HG03354 (cell line): ENCODE measurements at regions not wholly inside any gene's neighbourhood (a gene's known extent, or its start where the extent isn't known, plus 50 kb on each side); places are given as distances from the start of the nearest gene placed in this dataset.

ENCODE experiments used
- ATAC-seq: cut with Tn5 transposase; IDR thresholded peaks from one replicate; pipeline ENCODE4 v1.9.1; 2021; ENCODE audit warnings: mild to moderate bottlenecking; ENCODE audit not compliant: unreplicated experiment, poor library complexity, severe bottlenecking

- no peak for ATAC-seq
Observed at GRCh38 chr20:53755733-53756531, 162.3 kb upstream of the ZNF217 start.

GRCh38 chr20:53753880-53754459, 160.3 kb upstream of the ZNF217 start:
- ATAC-seq: no peak

GRCh38 chr20:53752971-53753879, 159.6 kb upstream of the ZNF217 start:
- ATAC-seq: no peak

GRCh38 chr20:53752583-53752970, 158.9 kb upstream of the ZNF217 start:
- no peak for ATAC-seq

- no peak for ATAC-seq
Observed at GRCh38 chr20:53751620-53752318, 158.1 kb upstream of the ZNF217 start.

- ATAC-seq: peak; percentile 88
Observed at GRCh38 chr20:53750827-53751619, 157.4 kb upstream of the ZNF217 start.

GRCh38 chr20:53749499-53749898, 155.9 kb upstream of the ZNF217 start:
- ATAC-seq: no peak

- no peak for ATAC-seq
Observed at GRCh38 chr20:53748821-53749421, 155.3 kb upstream of the ZNF217 start.

- no peak for ATAC-seq
Observed at GRCh38 chr20:53748176-53748575, 154.5 kb upstream of the ZNF217 start.

- no peak for ATAC-seq
Observed at GRCh38 chr20:53743607-53744260, 150.1 kb upstream of the ZNF217 start.

GRCh38 chr20:53742685-53743081, 149.0 kb upstream of the ZNF217 start:
- ATAC-seq: no peak

GRCh38 chr20:53741726-53742028, 148.0 kb upstream of the ZNF217 start:
- ATAC-seq: no peak

GRCh38 chr20:53739799-53740785, 146.5 kb upstream of the ZNF217 start:
- peak; percentile 58 for ATAC-seq

GRCh38 chr20:53738945-53739798, 145.5 kb upstream of the ZNF217 start:
- peak; percentile 36 for ATAC-seq

GRCh38 chr20:53738039-53738944, 144.7 kb upstream of the ZNF217 start:
- no peak for ATAC-seq
